Osteocyte (in vitro differentiated cells): ENCODE measurements at regions not wholly inside any gene's neighbourhood (a gene's known extent, or its start where the extent isn't known, plus 50 kb on each side); places are given as distances from the start of the nearest gene placed in this dataset.

ENCODE experiments used
- DNase-seq: peaks from one replicate; pipeline ENCODE4 v3.0.0; 2021; ENCODE audit warnings: mixed read lengths; ENCODE audit not compliant: unreplicated experiment; ENCODE audit errors: extremely low spot score
- H3K27ac Mint-ChIP-seq: one replicate; pipeline ENCODE4 v1.8.0; 2021; ENCODE audit warnings: mild to moderate bottlenecking, mixed read lengths; ENCODE audit not compliant: unreplicated experiment
- H3K27me3 Mint-ChIP-seq: one replicate; pipeline ENCODE4 v1.8.0; 2021; ENCODE audit warnings: mixed read lengths; ENCODE audit not compliant: unreplicated experiment
- H3K36me3 Mint-ChIP-seq: one replicate; pipeline ENCODE4 v1.8.0; 2021; ENCODE audit warnings: mixed read lengths; ENCODE audit not compliant: unreplicated experiment
- H3K4me1 Mint-ChIP-seq: one replicate; pipeline ENCODE4 v1.8.0; 2021; ENCODE audit warnings: mixed read lengths; ENCODE audit not compliant: unreplicated experiment
- H3K4me3 Mint-ChIP-seq: one replicate; pipeline ENCODE4 v1.8.0; 2021; ENCODE audit warnings: mild to moderate bottlenecking, moderate library complexity, mixed read lengths; ENCODE audit not compliant: unreplicated experiment
- H3K9me3 Mint-ChIP-seq: one replicate; pipeline ENCODE4 v1.8.0; 2021; ENCODE audit warnings: mixed read lengths; ENCODE audit not compliant: unreplicated experiment
- TF ChIP-seq, protein P1 (sequence below): fragments of 200-600 bp; sonication (generic); IDR thresholded peaks from 2 replicates; pipeline ENCODE4 v1.5.0; 2021; ENCODE audit warnings: antibody characterized with exemption, mild to moderate bottlenecking, moderate library complexity

DNA sequence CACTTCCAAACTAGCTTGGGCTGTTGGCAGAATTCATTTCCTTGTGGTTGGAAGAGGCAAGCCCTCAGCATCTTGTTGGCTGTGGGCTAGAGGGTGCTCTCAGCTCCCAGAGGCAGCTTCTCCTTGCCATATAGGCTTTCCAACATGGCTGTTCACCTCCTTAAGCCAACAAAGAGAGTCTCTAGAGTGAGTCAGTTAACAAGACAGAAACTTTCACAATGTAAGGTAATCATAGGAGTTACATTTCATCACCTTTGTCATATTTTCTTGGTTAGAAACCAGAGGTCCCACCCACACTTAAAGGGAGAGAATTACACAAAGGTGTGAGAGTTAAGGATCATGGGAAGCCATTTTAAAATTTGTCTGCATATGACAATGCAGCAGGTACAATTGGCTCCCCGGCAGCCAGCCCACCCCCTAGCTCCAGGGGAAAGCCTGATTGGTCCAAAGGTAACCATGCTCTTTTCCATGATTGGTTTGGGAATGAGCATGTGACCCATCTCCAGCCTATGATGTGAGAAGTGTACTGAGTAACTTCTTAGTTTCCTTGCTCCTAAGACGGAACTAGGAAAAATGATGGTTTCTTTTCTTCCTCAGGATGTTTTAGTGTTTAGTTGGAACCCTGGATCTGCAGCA lies 109.8 kb upstream of the MSX2 start:
- DNase-seq: no peak
- Mint-ChIP-seq H3K36me3 (no peaks in the 10 kb centered on the region), H3K4me1 (peaks cover 7% of the 10 kb centered on the region), H3K27ac (no peak overlapping the region), H3K9me3 (peaks cover 4% of the 10 kb centered on the region), H3K4me3 (no peak overlapping the region), H3K27me3 (peaks cover 4% of the 10 kb centered on the region)
- TF ChIP-seq, protein P1, sequence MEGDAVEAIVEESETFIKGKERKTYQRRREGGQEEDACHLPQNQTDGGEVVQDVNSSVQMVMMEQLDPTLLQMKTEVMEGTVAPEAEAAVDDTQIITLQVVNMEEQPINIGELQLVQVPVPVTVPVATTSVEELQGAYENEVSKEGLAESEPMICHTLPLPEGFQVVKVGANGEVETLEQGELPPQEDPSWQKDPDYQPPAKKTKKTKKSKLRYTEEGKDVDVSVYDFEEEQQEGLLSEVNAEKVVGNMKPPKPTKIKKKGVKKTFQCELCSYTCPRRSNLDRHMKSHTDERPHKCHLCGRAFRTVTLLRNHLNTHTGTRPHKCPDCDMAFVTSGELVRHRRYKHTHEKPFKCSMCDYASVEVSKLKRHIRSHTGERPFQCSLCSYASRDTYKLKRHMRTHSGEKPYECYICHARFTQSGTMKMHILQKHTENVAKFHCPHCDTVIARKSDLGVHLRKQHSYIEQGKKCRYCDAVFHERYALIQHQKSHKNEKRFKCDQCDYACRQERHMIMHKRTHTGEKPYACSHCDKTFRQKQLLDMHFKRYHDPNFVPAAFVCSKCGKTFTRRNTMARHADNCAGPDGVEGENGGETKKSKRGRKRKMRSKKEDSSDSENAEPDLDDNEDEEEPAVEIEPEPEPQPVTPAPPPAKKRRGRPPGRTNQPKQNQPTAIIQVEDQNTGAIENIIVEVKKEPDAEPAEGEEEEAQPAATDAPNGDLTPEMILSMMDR: no peak

DNA sequence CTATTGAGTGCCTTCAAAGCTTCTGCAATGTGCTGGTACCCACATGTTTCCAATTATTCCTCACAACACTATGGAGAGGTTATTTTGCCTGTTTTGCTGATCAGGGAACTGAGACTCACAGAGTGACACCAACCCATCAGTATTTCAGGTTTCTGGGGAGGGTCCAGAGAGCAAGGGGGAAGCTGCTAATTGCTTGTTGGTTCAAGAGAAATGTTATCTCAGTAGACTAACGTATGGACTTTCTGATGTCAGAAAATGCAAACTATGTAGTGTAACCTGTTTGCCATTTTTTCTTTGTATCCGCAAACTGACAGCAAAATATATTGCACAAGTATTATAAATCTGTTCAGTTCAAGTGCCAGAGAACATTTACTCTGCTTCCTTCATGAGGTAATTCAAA lies 108.3 kb upstream of the MSX2 start:
- no peaks in the 10 kb centered on the region for H3K36me3 Mint-ChIP-seq
- TF ChIP-seq, protein P1: no peak
- no peak for DNase-seq
- H3K9me3 Mint-ChIP-seq: peaks cover 4% of the 10 kb centered on the region
- peaks cover 10% of the 10 kb centered on the region for H3K27me3 Mint-ChIP-seq
- no peak overlapping the region for H3K4me3 Mint-ChIP-seq
- peaks cover 7% of the 10 kb centered on the region for H3K4me1 Mint-ChIP-seq
- no peak overlapping the region for H3K27ac Mint-ChIP-seq

DNA sequence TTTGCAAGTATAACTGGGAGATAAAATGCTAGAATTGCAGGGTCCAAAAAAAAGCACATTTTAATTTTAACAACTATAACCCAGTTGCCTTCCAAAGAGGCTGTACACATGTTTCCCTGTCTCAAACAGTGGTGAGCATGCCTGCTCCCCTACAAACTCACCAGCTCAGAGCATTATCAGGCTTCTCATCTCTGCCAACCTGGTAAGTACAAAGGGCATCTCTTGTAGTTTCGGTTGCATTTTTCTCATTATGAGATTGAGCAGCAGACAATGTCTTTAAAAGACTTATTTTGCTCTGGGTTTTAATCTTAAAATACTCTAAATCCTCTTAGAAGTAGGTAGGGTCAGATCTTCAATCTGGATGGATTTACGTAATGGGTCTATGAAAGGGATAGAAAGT lies 107.1 kb upstream of the MSX2 start:
- Mint-ChIP-seq H3K4me3 (no peak overlapping the region), H3K9me3 (peaks cover 4% of the 10 kb centered on the region), H3K27me3 (peaks cover 12% of the 10 kb centered on the region), H3K36me3 (no peaks in the 10 kb centered on the region), H3K27ac (no peak overlapping the region), H3K4me1 (peaks cover 7% of the 10 kb centered on the region)
- TF ChIP-seq, protein P1: no peak
- DNase-seq: no peak

DNA sequence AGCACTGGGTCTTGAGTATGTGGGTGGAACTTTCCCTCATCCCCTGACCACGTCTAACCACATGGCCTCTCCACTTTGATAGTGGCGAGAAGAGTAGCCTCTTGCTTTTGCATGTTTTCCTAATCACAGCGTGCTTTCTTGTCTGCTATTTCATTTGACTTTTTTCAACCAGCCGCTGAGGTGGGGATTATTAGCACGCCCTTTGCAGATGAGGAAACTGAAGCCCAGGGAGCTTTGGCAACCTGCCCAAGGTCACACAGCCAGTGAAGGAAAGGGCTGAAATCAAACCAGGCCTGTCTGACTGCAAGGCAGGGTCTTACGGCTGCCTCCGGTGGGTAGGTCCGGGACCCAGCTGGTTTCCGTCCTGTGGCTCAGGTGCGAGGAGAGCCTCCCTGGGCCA lies 106.5 kb upstream of the MSX2 start:
- H3K27ac Mint-ChIP-seq: no peak overlapping the region
- H3K27me3 Mint-ChIP-seq: peaks cover 12% of the 10 kb centered on the region
- no peak for DNase-seq
- peaks cover 2% of the 10 kb centered on the region for H3K4me1 Mint-ChIP-seq
- TF ChIP-seq, protein P1: no peak
- no peak overlapping the region for H3K4me3 Mint-ChIP-seq
- H3K9me3 Mint-ChIP-seq: peaks cover 4% of the 10 kb centered on the region
- no peaks in the 10 kb centered on the region for H3K36me3 Mint-ChIP-seq

DNA sequence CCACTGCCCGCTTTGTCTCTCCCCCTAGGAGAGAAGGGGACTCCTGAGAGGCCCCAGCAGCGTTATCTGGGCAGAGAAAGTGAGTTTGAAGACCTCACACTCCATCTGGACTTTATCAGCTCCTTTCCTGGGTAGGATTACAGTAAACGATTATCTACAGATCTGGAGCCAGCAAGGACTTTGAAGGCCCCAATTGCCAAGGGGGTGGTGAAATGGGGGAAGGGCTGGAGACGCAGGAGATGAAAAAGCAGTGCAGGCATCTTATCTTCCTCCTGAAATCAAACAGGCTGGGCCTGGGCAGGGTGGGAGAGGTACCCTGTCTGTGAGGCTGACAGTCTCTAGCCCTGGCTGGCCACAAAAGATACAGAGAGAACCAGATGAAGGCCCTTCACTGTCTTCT lies 105.8 kb upstream of the MSX2 start:
- peaks cover 4% of the 10 kb centered on the region for H3K9me3 Mint-ChIP-seq
- no peak overlapping the region for H3K27ac Mint-ChIP-seq
- peaks cover 12% of the 10 kb centered on the region for H3K27me3 Mint-ChIP-seq
- no peak overlapping the region for H3K4me3 Mint-ChIP-seq
- TF ChIP-seq, protein P1: no peak
- DNase-seq: no peak
- no peaks in the 10 kb centered on the region for H3K4me1 Mint-ChIP-seq
- no peaks in the 10 kb centered on the region for H3K36me3 Mint-ChIP-seq
